OCI-LY7 (cell line): ENCODE measurements at regions not wholly inside any gene's neighbourhood (a gene's known extent, or its start where the extent isn't known, plus 50 kb on each side); places are given as distances from the start of the nearest gene placed in this dataset.

Experiments
- EZH2phosphoT487 ChIP-seq: fragments of 200-600 bp; sonication (generic); IDR thresholded peaks from 2 replicates; pipeline ENCODE4 v1.6.1; 2018; ENCODE audit warnings: low read depth, borderline replicate concordance, mild to moderate bottlenecking, mixed run types, antibody characterized with exemption, low read length, moderate library complexity, mixed read lengths
- TF ChIP-seq, protein P1 (sequence below): fragments of 200-600 bp; sonication (generic); conservative IDR thresholded peaks from 2 replicates; pipeline ENCODE4 v1.5.1; 2014; ENCODE audit warnings: mild to moderate bottlenecking, antibody characterized with exemption, low read length, moderate library complexity, mixed read lengths

DNA sequence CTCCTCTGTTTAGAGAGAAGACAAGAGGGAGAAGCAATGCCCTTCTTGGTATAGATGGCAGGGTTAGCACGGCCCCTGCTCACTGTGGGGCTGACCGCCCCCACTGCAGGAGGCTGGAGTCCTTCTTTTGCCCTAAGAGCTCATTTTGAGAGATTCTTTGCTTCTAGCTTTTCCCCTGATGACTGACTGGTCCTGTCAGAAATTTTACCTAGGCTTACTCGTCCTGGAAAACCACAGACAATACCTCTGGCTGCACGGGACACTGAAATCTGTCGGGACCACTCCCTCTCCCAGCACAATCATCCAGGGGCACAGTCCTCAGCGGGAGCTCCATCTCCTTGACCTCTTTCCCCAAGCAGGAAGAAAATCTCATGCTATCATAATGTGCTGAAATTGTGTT, 143.0 kb upstream of the RGMA start:
- no peak for TF ChIP-seq EZH2phosphoT487
- TF ChIP-seq, protein P1, sequence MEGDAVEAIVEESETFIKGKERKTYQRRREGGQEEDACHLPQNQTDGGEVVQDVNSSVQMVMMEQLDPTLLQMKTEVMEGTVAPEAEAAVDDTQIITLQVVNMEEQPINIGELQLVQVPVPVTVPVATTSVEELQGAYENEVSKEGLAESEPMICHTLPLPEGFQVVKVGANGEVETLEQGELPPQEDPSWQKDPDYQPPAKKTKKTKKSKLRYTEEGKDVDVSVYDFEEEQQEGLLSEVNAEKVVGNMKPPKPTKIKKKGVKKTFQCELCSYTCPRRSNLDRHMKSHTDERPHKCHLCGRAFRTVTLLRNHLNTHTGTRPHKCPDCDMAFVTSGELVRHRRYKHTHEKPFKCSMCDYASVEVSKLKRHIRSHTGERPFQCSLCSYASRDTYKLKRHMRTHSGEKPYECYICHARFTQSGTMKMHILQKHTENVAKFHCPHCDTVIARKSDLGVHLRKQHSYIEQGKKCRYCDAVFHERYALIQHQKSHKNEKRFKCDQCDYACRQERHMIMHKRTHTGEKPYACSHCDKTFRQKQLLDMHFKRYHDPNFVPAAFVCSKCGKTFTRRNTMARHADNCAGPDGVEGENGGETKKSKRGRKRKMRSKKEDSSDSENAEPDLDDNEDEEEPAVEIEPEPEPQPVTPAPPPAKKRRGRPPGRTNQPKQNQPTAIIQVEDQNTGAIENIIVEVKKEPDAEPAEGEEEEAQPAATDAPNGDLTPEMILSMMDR: no peak
